Anterior cingulate cortex (tissue), 58 donors: ENCODE measurements at regions not wholly inside any gene's neighbourhood (a gene's known extent, or its start where the extent isn't known, plus 50 kb on each side); places are given as distances from the start of the nearest gene placed in this dataset.

ENCODE experiments used
- DNase-seq, 58 donors: peaks; one replicate each; lab custom pipeline; 2025; lab: John Stamatoyannopoulos, UW

DNA sequence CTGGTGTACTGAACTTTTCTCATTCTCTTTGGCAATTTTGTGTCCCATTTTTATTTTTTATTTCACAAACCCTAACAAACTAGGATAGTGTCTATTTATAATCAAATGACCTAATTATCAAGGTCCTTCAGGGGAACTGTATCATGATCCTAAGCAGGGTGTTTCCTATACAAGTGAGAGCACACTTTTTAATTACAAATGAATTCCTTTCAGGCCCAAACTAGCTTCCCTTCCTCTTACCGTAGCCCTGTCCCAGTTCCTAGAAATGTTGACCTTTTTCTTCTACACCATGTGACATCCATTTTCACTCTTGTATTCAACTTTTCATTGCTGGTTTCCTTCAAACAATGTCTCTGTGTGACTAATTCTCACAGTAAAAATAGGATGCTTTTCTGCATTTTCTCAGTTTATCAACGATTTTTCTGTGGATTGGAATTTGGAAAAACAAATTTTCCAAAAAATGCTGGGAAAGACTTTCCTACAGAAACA, 411.4 kb downstream of the CCDC91 start:
- no peak for DNase-seq

DNA sequence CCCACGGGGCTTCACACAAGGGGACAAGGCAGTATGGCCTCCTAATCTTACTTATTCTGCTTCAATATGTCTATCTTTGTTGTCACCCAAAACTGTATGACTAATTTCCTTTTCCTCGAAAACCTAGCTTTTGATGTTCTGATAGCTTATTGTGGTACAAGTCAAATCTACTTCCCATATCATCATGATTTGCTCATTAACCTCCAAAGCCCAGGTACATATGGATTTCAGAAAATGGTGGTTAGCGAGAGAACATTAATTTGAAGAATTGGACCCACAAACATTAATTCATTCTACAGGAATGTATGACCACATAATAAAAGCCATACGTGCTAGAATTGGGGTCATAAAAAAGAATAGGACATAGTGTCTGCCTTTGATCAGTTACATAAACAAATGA, 412.5 kb downstream of the CCDC91 start:
- no peak for DNase-seq

DNA sequence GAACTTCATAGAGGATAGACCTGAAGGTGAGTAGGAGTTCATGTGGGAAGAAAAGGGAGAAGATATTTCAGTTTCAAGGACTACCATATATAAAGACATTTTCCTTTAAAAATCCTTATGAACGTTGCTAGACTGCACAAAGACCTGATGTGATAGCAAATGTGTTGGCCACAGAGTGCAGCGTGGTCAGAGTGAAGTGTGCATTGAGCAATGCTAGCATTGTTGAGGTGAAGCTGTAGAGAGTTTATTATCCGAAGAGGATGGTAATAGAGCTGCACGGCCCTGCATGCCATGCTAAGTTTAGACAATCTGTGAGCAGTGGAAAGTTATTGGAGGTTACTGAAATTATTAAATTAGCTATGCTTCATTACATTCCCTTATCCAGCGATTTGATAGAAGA, 413.0 kb downstream of the CCDC91 start:
- no peak for DNase-seq

DNA sequence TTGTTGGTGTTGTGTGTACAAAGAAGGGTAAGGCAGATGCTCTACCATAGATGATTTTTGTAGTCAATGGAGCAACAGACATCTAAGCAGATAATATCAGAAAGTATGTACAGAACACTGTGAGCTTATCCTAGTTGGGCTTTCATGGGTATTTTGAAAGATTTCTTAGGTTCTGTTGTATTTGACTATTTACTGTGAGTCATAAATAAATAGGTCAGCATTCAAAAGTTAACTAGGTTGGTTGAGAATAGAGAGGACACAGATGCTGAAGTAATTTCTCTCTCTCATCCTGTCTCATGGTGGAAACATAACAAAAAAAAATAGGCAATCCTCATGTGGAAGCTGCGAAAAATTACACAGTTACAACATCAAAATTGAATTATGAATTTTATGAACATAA, 413.5 kb downstream of the CCDC91 start:
- DNase-seq, result no peak

DNA sequence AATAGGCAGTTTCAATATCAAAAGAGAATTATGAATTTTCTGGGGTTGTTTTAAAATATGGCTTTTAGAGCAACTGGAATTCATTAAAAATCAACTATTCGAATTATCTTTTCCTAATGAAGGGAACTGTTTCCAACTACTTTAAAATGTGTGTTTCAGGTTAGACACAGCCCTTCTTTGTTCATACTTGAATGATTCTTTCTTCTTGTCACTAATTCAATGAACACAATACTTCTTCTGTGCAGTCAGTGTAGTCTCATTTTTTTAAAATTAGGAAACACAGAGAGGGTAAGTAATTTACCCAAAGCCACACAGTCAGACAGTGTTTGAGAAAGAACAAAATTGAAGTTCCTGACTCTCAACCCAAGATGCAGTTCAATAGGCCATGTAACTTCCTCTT, 414.0 kb downstream of the CCDC91 start:
- no peak for DNase-seq

DNA sequence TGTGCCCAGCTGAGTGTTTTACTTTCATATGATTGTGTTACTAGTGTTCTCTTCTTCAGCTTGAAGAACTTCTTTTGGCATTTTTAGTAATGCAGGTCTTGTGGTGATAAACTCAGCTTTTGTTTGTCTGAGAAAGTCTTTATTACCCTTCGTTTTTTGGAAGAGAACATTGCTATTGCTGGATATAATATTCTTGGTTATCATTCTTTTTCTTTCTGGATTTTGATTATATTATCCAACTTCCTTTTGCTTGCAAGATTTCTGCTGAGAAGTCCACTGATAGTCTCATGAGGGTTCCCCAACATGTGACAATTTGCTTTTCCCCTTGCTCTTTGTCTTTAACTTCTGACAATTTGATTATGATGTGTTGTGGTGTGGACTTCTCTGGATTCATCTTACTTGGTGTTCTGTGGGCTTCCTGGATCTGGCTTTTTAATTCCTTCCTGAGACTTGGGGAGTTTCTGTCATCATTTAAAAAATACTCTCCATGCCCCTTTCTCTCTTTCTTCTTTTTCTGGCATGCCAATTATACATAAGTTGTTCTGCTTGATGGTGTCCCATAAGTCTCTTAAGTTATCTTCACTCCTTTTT, 416.8 kb downstream of the CCDC91 start:
- no peak for DNase-seq

DNA sequence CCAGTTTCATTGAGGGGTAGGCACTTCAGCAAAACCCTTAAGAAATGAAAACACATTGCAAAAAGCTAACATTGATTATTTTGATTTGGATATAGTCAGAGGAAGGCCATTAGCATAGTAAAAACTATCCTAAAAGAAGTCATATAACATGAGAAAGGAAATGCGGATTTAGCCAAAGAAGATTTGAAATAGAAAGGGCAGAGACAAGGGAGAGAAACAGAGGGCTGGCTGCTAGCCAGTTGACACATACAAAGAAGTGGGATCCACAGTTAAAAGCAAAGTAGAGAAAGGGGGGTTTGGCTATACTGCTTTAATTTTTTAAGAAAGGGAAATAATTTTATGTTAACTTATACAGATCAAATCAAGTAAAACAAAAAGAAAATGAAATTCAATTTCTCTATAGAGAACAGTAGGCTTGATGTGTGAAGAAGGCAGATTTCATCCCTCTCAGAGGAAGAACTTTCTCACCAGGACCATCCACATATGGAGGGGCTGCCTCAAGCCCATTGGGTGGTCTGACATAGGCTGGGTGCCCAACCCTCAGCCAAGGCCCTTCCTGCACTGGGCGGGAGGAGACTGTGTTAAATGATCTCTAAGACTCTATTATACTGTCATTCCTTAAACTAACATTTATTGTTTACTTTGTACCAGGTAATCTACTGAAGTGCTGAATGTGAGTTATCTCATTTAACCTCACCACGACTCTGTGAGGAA, 420.3 kb downstream of the CCDC91 start:
- no peak for DNase-seq

DNA sequence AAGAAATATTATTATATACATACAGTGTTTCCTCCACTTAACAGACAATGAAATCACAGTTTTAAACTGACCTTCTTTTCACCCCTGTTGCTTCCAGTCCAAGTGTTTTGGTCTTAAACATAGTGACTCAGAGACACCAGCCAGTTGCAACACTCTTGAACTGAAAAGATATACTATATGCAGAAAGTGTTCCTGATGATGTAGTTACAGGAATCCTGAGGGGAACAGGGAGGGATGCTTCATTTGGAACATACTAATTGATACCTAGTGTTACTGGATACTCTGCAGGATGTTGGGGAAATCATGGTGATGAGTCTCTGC, 420.8 kb downstream of the CCDC91 start:
- DNase-seq, result no peak

DNA sequence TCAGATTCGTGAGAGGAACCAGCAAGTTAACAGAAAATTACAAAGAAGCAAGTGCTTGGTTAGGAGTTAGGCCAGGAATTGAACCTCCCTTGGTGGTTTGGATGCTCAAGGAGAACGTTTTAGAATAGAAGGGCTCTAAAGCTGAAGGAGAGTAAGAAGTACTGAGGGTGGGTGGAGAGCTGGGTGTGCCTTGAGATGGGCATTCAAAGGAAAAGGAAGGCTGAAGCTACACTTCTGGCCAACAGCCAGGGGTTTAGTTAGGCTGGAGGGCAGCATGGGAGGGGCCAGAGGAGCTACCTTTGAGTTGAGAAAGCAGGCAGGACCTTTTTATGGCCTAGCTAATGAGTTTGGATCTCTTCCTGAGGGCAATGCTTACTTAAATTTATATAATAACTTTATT, 421.2 kb downstream of the CCDC91 start:
- DNase-seq, result no peak

DNA sequence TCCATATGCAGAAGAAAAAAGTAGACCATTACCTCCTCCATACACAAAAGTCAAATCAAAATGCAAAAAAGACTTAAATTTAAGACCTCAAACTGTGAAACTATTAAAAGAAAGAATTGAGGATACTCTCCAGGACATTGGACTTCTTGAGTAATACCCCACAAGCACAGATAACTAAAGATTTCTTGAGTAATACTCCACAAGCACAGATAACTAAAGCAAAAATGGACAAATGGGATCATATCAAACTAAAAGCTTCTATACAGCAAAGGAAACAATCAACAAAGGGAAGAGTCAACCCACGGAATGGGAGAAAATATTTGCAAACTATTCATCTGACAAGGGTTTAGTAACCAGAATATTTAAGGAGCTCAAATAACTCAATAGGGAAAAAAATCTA, 427.9 kb downstream of the CCDC91 start:
- no peak for DNase-seq

DNA sequence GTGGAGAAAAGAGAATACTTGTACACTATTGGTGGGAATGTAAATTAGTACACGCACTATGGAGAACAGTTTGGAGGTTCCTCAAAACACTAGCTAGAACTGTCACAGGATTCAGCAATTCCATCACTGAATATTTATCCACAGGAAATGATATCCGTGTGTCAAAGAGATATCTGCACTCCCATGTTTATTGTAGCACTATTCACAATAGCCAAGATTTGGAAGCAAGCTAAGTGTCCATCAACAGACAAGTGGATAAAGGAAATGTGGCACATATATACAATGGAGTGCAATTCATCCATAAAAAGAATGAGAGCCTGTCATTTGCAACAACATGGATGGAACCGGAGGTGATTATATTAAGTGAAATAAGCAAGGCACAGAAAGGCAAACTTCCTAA, 428.5 kb downstream of the CCDC91 start:
- no peak for DNase-seq

DNA sequence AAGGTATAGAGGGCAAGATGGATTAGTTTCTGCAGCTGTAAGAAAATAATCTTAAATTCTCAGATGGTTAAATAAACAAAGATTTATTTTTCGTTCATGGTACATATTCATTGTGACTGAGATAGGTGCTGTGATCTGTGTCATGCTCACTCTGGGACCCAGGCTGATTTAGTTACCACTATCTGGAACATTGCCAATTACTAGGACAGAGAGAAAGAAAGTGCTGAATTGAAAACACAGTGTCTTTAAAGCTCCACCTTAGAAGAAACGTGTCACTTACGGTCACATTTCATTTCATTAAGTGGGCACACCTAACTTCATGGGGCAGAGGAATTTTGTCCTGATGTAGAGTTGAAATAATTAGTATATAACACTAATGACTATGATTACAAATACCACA, 430.0 kb downstream of the CCDC91 start:
- DNase-seq, result no peak

DNA sequence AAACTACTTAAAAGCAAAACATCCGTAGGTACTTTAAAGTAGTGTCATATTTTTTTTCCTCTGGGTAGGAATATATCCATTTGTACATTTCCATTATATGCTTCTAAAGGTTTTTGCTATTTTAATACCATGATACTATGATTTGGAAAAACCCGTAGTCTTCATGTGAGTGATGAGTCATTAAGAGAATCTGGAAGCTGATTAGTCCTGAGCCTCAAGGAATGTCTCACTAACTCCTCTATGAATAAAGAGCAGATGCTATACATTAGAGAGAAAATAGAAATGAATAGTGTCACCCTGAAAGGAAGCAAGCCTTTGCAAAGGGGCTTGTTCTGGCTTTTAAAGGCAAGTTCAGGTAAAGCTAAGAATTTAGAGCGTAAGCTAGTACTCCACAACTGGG, 432.1 kb downstream of the CCDC91 start:
- DNase-seq, result no peak

DNA sequence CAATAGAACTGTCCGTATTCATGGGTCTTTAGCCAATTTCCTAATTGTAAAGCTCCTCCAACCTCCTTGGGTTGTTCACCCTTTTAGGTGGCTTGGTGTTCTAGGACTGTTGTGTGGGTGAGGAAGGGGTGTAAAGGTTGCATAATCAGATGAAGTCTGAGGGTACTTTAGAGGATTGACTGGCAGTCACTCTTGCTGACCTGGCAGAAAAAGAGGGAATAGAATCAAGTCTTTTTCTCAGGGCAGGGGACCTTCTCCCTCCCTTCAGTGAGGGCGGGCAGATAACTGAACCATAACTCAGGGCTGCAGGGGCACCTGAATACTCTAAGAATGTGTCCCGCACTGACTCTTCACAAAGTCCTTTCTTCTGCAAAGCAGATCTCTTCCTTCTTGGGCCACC, 436.2 kb downstream of the CCDC91 start:
- peak in 1 of 58 donors; percentile 3 for DNase-seq

DNA sequence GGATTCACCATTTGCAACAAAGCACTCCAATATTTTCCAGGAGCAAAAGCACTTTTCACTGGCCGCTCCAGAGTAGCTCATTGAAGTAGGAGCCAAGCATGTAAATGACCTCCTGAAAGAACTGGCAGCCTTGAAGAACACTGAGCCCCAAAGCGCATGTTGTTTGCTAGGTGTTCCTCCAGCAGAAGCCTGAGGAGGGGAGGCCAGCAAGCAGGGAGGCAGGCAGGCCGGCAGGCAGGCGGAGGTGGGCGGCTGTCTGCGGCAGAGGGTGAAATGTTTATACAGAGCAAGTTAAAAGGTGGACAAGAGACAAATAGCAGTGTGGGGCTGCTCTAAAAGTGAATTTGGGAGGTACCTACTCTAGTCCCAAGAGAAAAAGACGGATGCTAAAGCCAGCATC, 439.4 kb downstream of the CCDC91 start:
- DNase-seq, result peak in 9 of 58 donors; percentile 1 to 33 (median 6)

DNA sequence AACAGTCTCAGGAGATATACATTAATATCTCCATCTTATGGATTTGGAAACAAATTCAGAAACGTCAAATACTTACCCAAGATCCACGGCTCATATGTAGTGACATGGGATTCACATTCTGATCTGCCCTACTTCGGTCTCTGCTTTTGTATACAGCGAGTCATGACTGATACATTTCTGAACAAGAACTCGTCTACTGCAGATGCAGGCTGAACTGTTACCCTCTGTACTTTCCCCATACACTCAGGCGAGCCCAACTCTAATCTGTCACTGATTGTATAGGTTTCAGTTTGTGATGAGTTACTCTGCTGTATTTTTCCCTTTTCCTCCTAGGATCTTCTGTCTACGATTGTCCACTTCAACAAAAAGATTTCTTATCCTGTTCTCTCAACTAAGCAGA, 441.6 kb downstream of the CCDC91 start:
- DNase-seq, result no peak

DNA sequence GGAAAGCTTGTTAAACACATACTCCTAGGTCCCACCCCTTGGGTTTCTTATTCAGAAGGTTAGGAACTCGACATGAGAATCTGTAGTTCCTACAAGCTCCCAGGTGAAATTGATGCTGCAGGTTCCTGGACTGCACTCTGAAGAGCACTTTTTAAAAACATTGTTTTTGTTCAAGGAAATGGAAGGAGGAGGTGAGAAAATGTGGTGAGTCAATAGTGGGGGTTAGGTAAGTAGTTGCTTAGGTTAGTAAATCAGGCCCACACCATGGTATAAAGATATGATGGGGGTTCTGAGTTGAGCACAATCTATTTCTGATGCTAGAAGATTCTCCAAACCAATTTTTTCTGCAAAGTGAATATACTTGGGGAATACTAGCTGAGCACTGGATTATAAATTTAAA, 450.3 kb downstream of the CCDC91 start:
- no peak for DNase-seq

DNA sequence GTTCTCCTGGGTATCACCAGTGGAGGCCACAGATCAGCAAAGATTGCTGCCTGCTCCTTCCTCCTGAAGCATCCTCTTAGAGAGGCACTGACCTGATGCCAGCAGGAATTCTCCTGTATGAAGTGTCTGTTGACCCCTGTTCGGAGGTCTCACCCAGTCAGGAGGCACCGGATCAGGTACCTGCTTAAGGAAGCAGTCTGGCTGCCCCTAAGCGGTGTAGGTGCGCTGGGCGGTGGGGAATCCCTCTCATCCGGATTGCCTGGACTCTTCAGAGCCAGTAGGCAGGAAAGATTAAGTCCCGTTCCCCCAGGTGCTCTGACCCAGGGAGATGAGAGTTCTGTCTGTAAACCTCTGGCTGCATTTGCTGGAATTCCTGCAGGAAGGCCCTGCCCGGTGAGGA, 455.2 kb downstream of the CCDC91 start:
- DNase-seq, result no peak

DNA sequence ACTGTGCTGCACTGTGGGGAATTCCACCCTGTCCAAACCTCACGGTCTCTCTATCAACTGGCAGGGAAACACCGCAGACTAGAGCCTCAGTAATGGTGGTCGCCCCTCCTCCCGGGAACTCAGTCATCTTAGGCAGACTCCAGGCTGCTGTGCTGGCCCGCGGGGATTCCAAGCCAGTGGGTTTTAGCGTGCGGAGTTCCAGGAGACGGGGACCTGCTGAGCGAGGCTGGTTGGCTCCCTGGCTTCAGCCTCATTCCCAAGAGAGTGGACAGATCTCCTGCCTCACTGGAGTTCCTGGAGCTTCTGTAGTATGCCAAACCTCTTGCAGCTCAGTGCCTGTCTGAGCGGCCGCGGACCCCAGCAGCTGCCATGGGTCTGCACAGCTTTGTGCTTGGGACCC, 455.6 kb downstream of the CCDC91 start:
- DNase-seq, result no peak

DNA sequence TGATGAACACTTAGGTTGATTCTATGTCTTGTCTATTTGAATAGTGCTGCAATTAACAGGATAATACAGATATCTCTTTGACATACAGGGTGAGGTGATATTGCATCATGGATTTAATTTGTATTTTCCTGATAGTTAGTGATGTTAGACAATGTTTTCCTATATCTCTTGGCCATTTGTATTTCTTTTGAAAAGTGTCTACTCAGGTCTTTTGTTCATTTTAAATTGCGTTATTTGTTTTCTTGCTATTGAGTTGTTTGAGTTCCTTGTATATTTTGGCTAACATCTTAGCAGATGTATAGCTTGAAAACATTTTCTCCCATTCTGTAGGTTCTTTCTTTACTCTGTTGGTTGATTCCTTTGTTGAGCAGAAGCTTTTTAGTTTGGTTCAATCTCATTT, 460.6 kb downstream of the CCDC91 start:
- no peak for DNase-seq

DNA sequence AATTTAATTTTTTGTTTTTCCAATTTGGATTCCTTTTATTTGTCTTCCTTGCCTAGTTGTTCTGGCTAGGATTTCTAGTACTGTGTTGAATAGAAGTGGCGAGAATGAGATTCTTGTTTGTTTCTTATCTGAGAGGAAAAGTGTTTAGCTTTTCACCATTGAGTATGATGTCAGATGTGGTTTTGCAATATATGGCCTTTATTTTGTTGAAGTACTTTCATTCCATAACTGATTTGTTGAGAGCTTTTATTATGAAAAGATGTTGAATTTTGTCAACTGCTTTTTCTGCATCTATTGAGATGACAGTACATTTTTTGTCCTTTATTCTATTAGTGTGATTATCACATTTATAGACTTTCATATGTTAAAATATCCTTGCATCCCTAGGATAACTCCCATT, 462.0 kb downstream of the CCDC91 start:
- no peak for DNase-seq

DNA sequence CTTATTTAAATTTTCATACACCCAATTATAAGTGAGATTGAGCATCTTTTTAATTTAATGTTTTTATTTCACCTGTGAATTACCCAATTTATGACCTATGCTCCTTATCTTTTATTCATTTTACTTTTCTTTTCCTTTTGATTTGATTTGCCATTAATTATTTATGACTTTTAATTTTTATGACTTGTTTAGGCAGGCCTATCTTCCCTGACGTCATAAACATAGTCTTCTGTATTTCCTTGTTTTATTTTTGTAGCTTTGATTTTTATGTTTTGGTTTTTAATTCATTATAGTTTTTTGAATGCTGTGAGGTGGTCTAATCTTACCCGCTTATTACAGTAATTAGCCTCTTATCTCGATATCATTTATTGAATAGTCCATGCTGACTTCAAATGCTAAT, 467.1 kb upstream of the FAR2 start:
- DNase-seq, result no peak

DNA sequence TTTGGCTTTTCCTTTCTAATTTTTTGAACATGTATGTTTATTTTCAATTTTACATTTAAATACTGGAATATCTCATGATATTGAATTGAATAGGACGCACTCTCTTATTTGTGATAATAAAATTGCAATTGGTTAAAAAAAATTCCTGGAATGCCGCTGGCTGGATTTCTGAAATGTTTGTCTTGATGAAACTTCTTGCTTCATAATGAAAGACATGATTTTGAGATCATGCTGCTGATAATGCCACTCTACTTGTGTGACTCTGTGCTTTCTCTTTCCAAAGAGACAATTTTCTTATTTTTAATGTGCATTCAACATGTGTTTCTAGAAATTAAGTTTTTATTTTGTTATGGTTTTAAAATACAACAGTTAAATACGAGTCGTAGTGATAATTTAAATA, 465.7 kb upstream of the FAR2 start:
- DNase-seq, result no peak
